ENCODE measurements at regions not wholly inside any gene's neighbourhood (a gene's known extent, or its start where the extent isn't known, plus 50 kb on each side); places are given as distances from the start of the nearest gene placed in this dataset.

GRCh38 chr2:129262934-129263333, 716.5 kb upstream of the RAB6C start:
- Histone ChIP-seq H3K4me3 (ENCODE audit: low read length) (no peak overlapping the region), H3K4me1 (ENCODE audit: insufficient read depth, low read length) (no peaks in the 10 kb centered on the region), H3K36me3 (ENCODE audit: insufficient read depth, low read depth, low read length) (no peaks in the 10 kb centered on the region), H3K27me3 (ENCODE audit: insufficient read depth, low read length) (no peaks in the 10 kb centered on the region), H3K9me3 (ENCODE audit: insufficient read depth, low read depth, low read length) (peaks cover 23% of the 10 kb centered on the region; the same call in 1 of the 2 replicates), H3K9ac (ENCODE audit: low read depth, low read length) (no peak overlapping the region), H3K27ac (ENCODE audit: low read length) (no peak overlapping the region)

- no peak overlapping the region for H3K9ac ChIP-seq (ENCODE audit: low read depth, low read length)
- H3K9me3 ChIP-seq (ENCODE audit: insufficient read depth, low read depth, low read length), result peaks cover 22% of the 10 kb centered on the region; the same call in 1 of the 2 replicates
- H3K27ac ChIP-seq (ENCODE audit: low read length), result no peak overlapping the region
- no peaks in the 10 kb centered on the region for H3K4me1 ChIP-seq (ENCODE audit: insufficient read depth, low read length)
- no peaks in the 10 kb centered on the region for H3K27me3 ChIP-seq (ENCODE audit: insufficient read depth, low read length)
- no peak overlapping the region for H3K4me3 ChIP-seq (ENCODE audit: low read length)
- H3K36me3 ChIP-seq (ENCODE audit: insufficient read depth, low read depth, low read length), result no peaks in the 10 kb centered on the region
Measured at GRCh38 chr2:129263939-129264338, 715.5 kb upstream of the RAB6C start.

- H3K9me3 ChIP-seq (ENCODE audit: insufficient read depth, low read depth, low read length), result peaks cover 15% of the 10 kb centered on the region
- H3K4me3 ChIP-seq (ENCODE audit: low read length), result no peak overlapping the region; the same call in 1 of the 2 replicates
- H3K36me3 ChIP-seq (ENCODE audit: insufficient read depth, low read depth, low read length), result no peaks in the 10 kb centered on the region
- no peak overlapping the region for H3K9ac ChIP-seq (ENCODE audit: low read depth, low read length)
- no peak overlapping the region for H3K27ac ChIP-seq (ENCODE audit: low read length)
- no peaks in the 10 kb centered on the region for H3K27me3 ChIP-seq (ENCODE audit: insufficient read depth, low read length)
- H3K4me1 ChIP-seq (ENCODE audit: insufficient read depth, low read length), result no peaks in the 10 kb centered on the region
Measured at GRCh38 chr2:129267559-129267958, 711.9 kb upstream of the RAB6C start.

- Histone ChIP-seq H3K36me3 (ENCODE audit: insufficient read depth, low read depth, low read length) (no peaks in the 10 kb centered on the region), H3K27ac (ENCODE audit: low read length) (no peak overlapping the region), H3K4me1 (ENCODE audit: insufficient read depth, low read length) (no peaks in the 10 kb centered on the region), H3K9me3 (ENCODE audit: insufficient read depth, low read depth, low read length) (peaks cover 4% of the 10 kb centered on the region), H3K9ac (ENCODE audit: low read depth, low read length) (no peak overlapping the region), H3K27me3 (ENCODE audit: insufficient read depth, low read length) (no peaks in the 10 kb centered on the region), H3K4me3 (ENCODE audit: low read length) (no peak overlapping the region)
Measured at GRCh38 chr2:129273266-129274037, 706.0 kb upstream of the RAB6C start.

GRCh38 chr2:129274038-129274415, 705.4 kb upstream of the RAB6C start:
- Histone ChIP-seq H3K36me3 (ENCODE audit: insufficient read depth, low read depth, low read length) (no peaks in the 10 kb centered on the region), H3K4me1 (ENCODE audit: insufficient read depth, low read length) (no peaks in the 10 kb centered on the region), H3K9me3 (ENCODE audit: insufficient read depth, low read depth, low read length) (peaks cover 4% of the 10 kb centered on the region), H3K9ac (ENCODE audit: low read depth, low read length) (no peak overlapping the region), H3K27me3 (ENCODE audit: insufficient read depth, low read length) (no peaks in the 10 kb centered on the region), H3K27ac (ENCODE audit: low read length) (no peak overlapping the region), H3K4me3 (ENCODE audit: low read length) (no peak overlapping the region)

GRCh38 chr2:129274918-129275317, 704.5 kb upstream of the RAB6C start:
- Histone ChIP-seq H3K27ac (ENCODE audit: low read length) (no peak overlapping the region), H3K4me3 (ENCODE audit: low read length) (no peak overlapping the region), H3K9ac (ENCODE audit: low read depth, low read length) (no peak overlapping the region), H3K9me3 (ENCODE audit: insufficient read depth, low read depth, low read length) (peaks cover 4% of the 10 kb centered on the region), H3K36me3 (ENCODE audit: insufficient read depth, low read depth, low read length) (no peaks in the 10 kb centered on the region), H3K27me3 (ENCODE audit: insufficient read depth, low read length) (no peaks in the 10 kb centered on the region), H3K4me1 (ENCODE audit: insufficient read depth, low read length) (no peaks in the 10 kb centered on the region)

- Histone ChIP-seq H3K9me3 (ENCODE audit: insufficient read depth, low read depth, low read length) (no peaks in the 10 kb centered on the region; the same call in 1 of the 2 replicates), H3K36me3 (ENCODE audit: insufficient read depth, low read depth, low read length) (no peaks in the 10 kb centered on the region), H3K4me3 (ENCODE audit: low read length) (no peak overlapping the region), H3K27me3 (ENCODE audit: insufficient read depth, low read length) (no peaks in the 10 kb centered on the region), H3K27ac (ENCODE audit: low read length) (no peak overlapping the region), H3K4me1 (ENCODE audit: insufficient read depth, low read length) (no peaks in the 10 kb centered on the region), H3K9ac (ENCODE audit: low read depth, low read length) (no peak overlapping the region)
Measured at GRCh38 chr2:129275706-129276105, 703.8 kb upstream of the RAB6C start.

- Histone ChIP-seq H3K4me3 (ENCODE audit: low read length) (no peak overlapping the region), H3K9me3 (ENCODE audit: insufficient read depth, low read depth, low read length) (no peaks in the 10 kb centered on the region), H3K36me3 (ENCODE audit: insufficient read depth, low read depth, low read length) (no peaks in the 10 kb centered on the region), H3K27ac (ENCODE audit: low read length) (no peak overlapping the region), H3K4me1 (ENCODE audit: insufficient read depth, low read length) (no peaks in the 10 kb centered on the region), H3K9ac (ENCODE audit: low read depth, low read length) (no peak overlapping the region), H3K27me3 (ENCODE audit: insufficient read depth, low read length) (no peaks in the 10 kb centered on the region)
Measured at GRCh38 chr2:129276978-129277584, 702.4 kb upstream of the RAB6C start.

- no peak overlapping the region for H3K9ac ChIP-seq (ENCODE audit: low read depth, low read length)
- H3K27ac ChIP-seq (ENCODE audit: low read length), result no peak overlapping the region
- no peaks in the 10 kb centered on the region for H3K4me1 ChIP-seq (ENCODE audit: insufficient read depth, low read length)
- no peak overlapping the region for H3K4me3 ChIP-seq (ENCODE audit: low read length)
- no peaks in the 10 kb centered on the region for H3K36me3 ChIP-seq (ENCODE audit: insufficient read depth, low read depth, low read length)
- H3K27me3 ChIP-seq (ENCODE audit: insufficient read depth, low read length), result no peaks in the 10 kb centered on the region
- no peaks in the 10 kb centered on the region for H3K9me3 ChIP-seq (ENCODE audit: insufficient read depth, low read depth, low read length)
Measured at GRCh38 chr2:129277585-129277981, 701.9 kb upstream of the RAB6C start.

- no peaks in the 10 kb centered on the region for H3K27me3 ChIP-seq (ENCODE audit: insufficient read depth, low read length)
- H3K9ac ChIP-seq (ENCODE audit: low read depth, low read length), result no peak overlapping the region
- no peak overlapping the region for H3K27ac ChIP-seq (ENCODE audit: low read length)
- H3K4me1 ChIP-seq (ENCODE audit: insufficient read depth, low read length), result no peaks in the 10 kb centered on the region
- no peak overlapping the region for H3K4me3 ChIP-seq (ENCODE audit: low read length)
- no peaks in the 10 kb centered on the region for H3K36me3 ChIP-seq (ENCODE audit: insufficient read depth, low read depth, low read length)
- H3K9me3 ChIP-seq (ENCODE audit: insufficient read depth, low read depth, low read length), result no peaks in the 10 kb centered on the region
Measured at GRCh38 chr2:129281791-129282530, 697.5 kb upstream of the RAB6C start.

GRCh38 chr2:129285012-129285411, 694.5 kb upstream of the RAB6C start:
- H3K9me3 ChIP-seq (ENCODE audit: insufficient read depth, low read depth, low read length), result no peaks in the 10 kb centered on the region
- no peak overlapping the region for H3K4me3 ChIP-seq (ENCODE audit: low read length)
- H3K27me3 ChIP-seq (ENCODE audit: insufficient read depth, low read length), result no peaks in the 10 kb centered on the region
- H3K36me3 ChIP-seq (ENCODE audit: insufficient read depth, low read depth, low read length), result no peaks in the 10 kb centered on the region
- H3K27ac ChIP-seq (ENCODE audit: low read length), result no peak overlapping the region
- H3K9ac ChIP-seq (ENCODE audit: low read depth, low read length), result no peak overlapping the region
- H3K4me1 ChIP-seq (ENCODE audit: insufficient read depth, low read length), result no peaks in the 10 kb centered on the region

GRCh38 chr2:129293326-129293725, 686.1 kb upstream of the RAB6C start:
- H3K27ac ChIP-seq (ENCODE audit: low read length), result no peak overlapping the region
- no peaks in the 10 kb centered on the region for H3K36me3 ChIP-seq (ENCODE audit: insufficient read depth, low read depth, low read length)
- no peaks in the 10 kb centered on the region; the same call in 1 of the 2 replicates for H3K9me3 ChIP-seq (ENCODE audit: insufficient read depth, low read depth, low read length)
- no peak overlapping the region for H3K4me3 ChIP-seq (ENCODE audit: low read length)
- no peaks in the 10 kb centered on the region for H3K27me3 ChIP-seq (ENCODE audit: insufficient read depth, low read length)
- H3K4me1 ChIP-seq (ENCODE audit: insufficient read depth, low read length), result no peaks in the 10 kb centered on the region
- no peak overlapping the region for H3K9ac ChIP-seq (ENCODE audit: low read depth, low read length)
